ENCODE measurements at regions not wholly inside any gene's neighbourhood (a gene's known extent, or its start where the extent isn't known, plus 50 kb on each side); places are given as distances from the start of the nearest gene placed in this dataset.
"Not testable (repeated sequence)": the region's sequence is repeated elsewhere in the genome, so short reads cannot be mapped to it uniquely, and the experiment has no call there.

GRCh38 chr5:86671536-86671935 is 53.8 kb downstream of the COX7C start:
- FAIRE-seq = no peak

GRCh38 chr5:86674069-86674468 is 56.3 kb downstream of the COX7C start:
- no peak for FAIRE-seq

GRCh38 chr5:86675311-86675710 is 57.6 kb downstream of the COX7C start:
- FAIRE-seq = no peak

GRCh38 chr5:86679529-86679928 is 61.8 kb downstream of the COX7C start:
- peak; percentile 92 for FAIRE-seq

DNA sequence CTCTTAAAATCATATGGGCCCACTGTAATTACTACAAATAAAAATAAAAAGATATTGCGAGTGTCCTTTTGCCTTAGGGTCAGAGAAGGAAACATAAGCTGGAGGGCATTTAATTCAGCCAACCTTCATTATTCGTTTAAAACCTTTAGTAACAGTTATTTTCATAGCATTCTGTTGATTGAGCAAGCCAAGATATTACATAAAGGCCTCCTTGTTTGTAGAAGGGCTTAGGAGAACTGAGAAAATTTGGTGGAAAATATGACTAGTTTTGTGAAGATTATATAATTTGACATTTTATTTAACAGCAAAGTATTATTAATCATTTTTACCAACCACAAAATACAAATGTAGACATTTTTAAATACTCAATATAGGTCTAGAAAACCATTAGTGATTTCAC is 62.2 kb downstream of the COX7C start:
- no peak for FAIRE-seq

DNA sequence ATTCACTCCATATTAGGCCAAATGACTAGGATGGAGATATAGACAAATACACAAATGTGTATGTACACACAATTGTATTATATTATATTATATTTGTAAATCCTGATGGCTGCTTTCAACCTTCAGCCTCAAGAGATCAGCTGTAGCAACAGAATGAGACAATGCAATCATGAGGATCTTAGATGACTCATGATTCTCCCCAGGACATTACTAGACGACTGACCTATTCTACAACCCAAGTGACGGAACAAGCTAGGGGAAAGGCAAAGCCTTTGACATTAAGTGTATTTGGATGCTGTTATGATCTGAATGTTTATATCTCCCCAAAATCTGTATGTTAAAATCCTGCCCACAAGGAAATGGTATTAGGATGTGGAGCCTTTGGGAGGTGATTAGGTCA is 66.5 kb downstream of the COX7C start:
- FAIRE-seq = no peak

- FAIRE-seq = no peak
These were observed 68.3 kb downstream of the COX7C start for GRCh38 chr5:86686046-86686445.

DNA sequence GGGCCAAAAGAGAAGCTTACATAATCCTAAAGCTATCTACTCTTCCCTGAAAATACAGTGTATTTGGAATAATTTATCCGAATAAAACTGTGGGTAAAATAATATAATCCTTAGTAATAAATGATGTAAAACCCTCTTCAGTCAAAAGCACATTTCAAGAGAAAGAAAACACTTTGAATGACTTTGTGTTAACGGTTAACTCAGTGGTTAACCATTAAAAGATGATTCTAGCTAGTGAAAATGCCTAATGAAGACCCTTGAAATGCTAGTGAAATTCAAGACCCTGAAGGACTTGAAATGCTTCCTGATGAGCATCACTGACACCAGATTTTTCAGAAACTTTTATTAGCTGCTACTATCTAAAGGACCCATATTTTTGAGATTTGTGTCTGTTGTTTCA is 70.7 kb downstream of the COX7C start:
- FAIRE-seq = no peak

DNA sequence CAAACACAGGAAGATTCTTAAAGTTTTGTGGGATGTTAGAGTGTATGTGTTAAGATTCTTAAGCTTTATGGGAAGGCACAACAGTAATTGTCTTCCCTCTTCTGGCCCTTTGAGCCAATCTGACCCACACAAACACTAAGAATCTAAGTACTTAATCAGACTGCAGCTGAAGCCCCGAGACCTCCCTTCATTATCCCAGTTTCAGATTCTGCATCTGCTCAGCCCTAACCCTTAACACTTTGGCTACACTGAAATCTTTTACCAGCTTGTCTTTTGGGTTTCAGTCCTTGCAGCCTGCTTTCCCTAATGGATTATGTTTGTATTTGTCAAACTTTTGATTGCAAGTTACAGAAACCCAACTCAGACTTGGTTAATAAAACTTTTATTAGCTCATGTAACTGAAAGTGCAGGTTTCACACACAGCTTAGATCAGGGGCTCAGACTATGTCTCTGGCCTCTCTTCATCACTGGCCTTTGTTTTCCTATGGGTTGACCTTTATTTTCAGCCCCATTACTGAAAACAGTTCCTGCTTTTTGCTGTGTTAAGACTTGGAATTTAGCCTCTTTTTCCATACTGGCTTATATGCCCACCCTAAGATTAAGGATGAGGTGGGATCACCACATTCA is 71.5 kb downstream of the COX7C start:
- no peak for FAIRE-seq

- FAIRE-seq = no peak
These were observed 91.6 kb downstream of the COX7C start for GRCh38 chr5:86709157-86709881.

DNA sequence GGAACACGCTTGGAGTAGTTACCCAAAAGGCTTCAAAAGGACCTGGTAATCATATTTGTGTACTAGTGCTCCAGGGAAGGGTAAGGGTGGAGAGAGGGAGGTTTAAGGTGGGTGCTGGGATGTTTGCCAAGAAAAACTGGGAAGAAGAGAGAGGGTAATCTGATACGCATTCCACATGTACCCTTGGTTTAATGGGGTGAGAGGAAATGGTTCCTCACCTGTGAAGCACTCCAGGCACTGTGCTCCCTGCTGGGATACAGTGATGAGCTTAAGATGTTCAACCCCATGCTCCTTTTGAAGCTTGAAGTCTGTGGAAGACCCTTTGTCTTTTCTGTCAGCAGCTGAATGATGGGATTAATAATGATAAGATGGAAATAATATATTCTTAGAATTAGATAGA is 98.4 kb downstream of the COX7C start:
- no peak for FAIRE-seq

- not testable (repeated sequence) for FAIRE-seq
These were observed 113.8 kb downstream of the COX7C start for GRCh38 chr5:86731319-86732117.

DNA sequence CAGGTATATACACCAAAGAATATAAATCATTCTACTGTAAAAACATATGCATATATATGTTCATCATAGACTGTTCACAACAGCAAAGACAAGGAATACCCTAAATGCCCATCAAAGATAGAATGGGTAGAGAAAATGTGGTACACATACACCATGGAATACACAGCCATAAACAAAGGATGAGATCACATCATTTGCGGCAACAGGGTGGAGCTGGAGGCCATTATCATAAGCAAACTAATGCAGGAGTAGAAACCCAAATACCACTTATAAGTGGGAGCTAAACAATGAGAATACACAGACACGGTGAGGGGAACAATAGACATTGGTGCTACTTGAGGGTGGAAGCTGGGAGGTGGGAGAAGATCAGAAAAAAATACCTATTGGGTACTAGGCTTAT is 117.6 kb downstream of the COX7C start:
- FAIRE-seq = no peak

GRCh38 chr5:86737579-86737978 is 119.8 kb downstream of the COX7C start:
- no peak for FAIRE-seq

- no peak for FAIRE-seq
These were observed 130.9 kb downstream of the COX7C start for GRCh38 chr5:86748538-86749105.

DNA sequence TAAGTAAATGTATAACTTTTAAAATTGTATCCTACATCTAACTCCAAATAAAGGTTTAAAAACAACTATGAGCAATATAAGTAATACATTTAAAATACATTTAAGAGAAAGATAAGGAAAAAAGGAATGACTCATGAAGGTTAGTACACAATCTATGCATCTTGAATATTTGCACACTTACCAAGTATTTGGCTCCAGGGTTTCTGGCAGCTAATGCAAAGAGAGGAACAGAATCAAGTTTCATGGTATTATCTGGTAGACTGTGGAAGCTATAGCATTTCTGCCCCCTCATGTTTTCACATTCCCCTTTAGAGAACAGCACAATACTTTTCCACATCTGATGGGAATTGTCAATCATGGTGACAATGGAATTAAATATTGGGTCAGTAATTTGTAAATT is 132.1 kb downstream of the COX7C start:
- FAIRE-seq = no peak

- FAIRE-seq = no peak
These were observed 139.1 kb downstream of the COX7C start for GRCh38 chr5:86756839-86757238.

DNA sequence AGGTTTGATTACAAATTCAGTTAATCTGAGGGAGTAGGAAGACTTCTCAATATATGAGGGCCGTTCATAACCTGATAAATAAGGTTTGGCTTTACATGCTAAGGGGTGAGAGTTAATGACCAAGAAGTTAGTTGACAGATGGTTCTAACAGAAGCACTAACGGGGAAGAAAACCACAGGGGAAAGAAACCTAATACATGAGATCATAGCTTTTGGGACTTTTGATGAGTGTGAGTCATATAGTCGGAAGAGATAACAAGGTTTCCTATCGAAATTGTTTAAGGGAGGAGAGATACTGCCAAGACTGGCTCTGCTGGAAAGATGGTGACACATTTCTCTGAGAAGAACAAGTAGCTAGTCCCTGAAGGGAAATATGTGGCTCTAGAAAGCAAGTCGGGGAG is 140.1 kb downstream of the COX7C start:
- FAIRE-seq = no peak

GRCh38 chr5:86760661-86761060 is 142.9 kb downstream of the COX7C start:
- no peak for FAIRE-seq

DNA sequence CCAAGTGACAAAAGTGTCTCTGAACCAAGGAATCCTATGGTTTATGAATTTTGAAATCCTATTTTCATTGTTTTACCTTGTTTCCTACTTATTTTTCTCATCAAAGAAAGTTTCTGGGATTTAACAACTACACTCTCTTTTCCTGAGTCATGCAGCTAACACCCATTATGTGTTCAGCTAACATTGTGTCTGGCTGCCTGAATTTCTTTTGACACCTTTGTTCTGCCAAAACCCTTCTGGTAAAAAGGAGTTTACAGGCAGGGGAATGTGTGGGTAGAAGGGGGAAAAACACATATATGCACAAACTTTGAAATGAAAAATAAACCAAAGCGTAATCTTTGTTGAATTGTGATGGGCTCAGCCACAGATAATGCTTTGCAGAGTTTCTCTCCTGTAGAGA is 146.2 kb downstream of the COX7C start:
- no peak for FAIRE-seq

GRCh38 chr5:86765778-86766502 is 148.2 kb downstream of the COX7C start:
- no peak for FAIRE-seq

- FAIRE-seq = no peak
These were observed 151.0 kb downstream of the COX7C start for GRCh38 chr5:86768699-86769202.

DNA sequence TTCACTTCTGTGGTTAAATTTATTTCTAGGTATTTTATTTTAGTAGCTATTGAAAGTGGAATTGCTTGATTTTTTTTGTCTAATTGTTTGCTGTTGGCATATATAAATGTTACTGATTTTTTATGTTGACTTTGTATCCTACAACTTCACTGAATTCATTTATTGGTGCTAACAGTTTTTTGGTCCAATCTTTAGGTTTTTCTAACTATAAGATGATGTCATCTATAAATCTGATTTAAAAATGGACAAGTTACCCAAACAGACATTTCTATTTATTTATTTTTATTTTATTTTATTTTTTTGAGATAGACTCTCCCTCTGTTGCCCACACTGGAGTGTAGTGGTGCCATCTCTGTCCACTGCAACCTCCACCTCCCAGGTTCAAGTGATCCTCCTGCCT is 162.3 kb downstream of the COX7C start:
- no peak for FAIRE-seq
